ENCODE measurements at regions not wholly inside any gene's neighbourhood (a gene's known extent, or its start where the extent isn't known, plus 50 kb on each side); places are given as distances from the start of the nearest gene placed in this dataset.

DNA sequence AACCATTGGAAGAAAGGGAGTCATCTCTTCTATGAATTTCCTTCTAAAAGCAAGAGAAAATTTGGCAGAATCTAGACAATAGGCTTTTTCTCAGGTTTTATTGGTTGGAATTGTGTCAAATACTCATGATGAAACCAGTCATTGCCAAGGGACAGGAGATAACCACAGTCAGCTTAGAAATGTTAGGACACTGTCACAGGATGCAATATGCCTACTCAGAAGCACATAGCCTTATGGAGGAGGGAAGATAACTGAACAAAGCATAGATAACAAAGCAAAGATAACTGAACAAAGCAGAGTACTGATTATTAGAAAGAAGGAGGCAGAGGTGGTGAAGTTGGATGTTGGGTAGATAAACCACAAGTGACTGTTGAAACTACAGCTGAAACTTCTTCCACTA is 303.5 kb upstream of the PDGFD start:
- H3K36me3 ChIP-seq = no peaks in the 10 kb centered on the region
- TF ChIP-seq POLR2A (IDR thresholded peaks at IDR 0.05; ENCODE audit: low read depth) = no peak
- TF ChIP-seq EP300 (IDR thresholded peaks at IDR 0.05) = no peak
- TF ChIP-seq POLR2AphosphoS5 (IDR thresholded peaks at IDR 0.05) = no peak
- TF ChIP-seq, protein P1, sequence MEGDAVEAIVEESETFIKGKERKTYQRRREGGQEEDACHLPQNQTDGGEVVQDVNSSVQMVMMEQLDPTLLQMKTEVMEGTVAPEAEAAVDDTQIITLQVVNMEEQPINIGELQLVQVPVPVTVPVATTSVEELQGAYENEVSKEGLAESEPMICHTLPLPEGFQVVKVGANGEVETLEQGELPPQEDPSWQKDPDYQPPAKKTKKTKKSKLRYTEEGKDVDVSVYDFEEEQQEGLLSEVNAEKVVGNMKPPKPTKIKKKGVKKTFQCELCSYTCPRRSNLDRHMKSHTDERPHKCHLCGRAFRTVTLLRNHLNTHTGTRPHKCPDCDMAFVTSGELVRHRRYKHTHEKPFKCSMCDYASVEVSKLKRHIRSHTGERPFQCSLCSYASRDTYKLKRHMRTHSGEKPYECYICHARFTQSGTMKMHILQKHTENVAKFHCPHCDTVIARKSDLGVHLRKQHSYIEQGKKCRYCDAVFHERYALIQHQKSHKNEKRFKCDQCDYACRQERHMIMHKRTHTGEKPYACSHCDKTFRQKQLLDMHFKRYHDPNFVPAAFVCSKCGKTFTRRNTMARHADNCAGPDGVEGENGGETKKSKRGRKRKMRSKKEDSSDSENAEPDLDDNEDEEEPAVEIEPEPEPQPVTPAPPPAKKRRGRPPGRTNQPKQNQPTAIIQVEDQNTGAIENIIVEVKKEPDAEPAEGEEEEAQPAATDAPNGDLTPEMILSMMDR (IDR thresholded peaks at IDR 0.05) = no peak
- intact Hi-C loops (cut with DNase I) = no loop called here
- H3K4me3 ChIP-seq = no peak overlapping the region
- DNase-seq (ENCODE audit: extremely low spot score) = no peak
- no peak overlapping the region for H3K27ac ChIP-seq (replicated peaks in 1 of 4)
- H3K27me3 ChIP-seq = no peaks in the 10 kb centered on the region
- H3K4me1 ChIP-seq = no peaks in the 10 kb centered on the region
- H3K9me3 ChIP-seq = no peaks in the 10 kb centered on the region

DNA sequence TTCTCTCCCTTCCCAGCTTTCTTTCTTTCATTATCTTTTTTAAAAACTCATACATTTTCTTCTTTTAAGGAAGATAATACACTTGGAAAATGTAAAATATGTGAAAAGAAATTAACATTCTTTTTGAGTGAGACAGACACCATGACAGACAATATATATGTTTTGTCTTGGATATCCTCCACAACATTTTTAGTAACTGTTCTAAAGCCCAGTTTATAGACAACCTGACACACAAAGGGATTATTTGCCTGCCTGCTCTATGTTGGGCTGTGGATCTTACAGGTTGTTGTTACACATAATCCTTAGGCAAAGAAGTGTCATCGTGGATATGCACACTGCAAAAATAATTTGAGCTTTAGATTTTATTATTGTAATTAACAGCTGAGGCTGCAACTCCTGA is 301.4 kb upstream of the PDGFD start:
- Histone ChIP-seq H3K36me3 (no peaks in the 10 kb centered on the region), H3K4me3 (no peak overlapping the region), H3K9me3 (no peaks in the 10 kb centered on the region), H3K27ac (replicated peaks in 1 of 4) (no peak overlapping the region), H3K27me3 (no peaks in the 10 kb centered on the region), H3K4me1 (no peaks in the 10 kb centered on the region)
- no peak for DNase-seq (ENCODE audit: extremely low spot score)
- 52% methylated on average over 1 of the region's 1 CpG for WGBS
- intact Hi-C loops (cut with DNase I) = no loop called here
- TF ChIP-seq EP300 (IDR thresholded peaks at IDR 0.05) = no peak
- no peak for TF ChIP-seq POLR2AphosphoS5 (IDR thresholded peaks at IDR 0.05)
- TF ChIP-seq POLR2A (IDR thresholded peaks at IDR 0.05; ENCODE audit: low read depth) = no peak
- TF ChIP-seq, protein P1 (IDR thresholded peaks at IDR 0.05) = no peak

DNA sequence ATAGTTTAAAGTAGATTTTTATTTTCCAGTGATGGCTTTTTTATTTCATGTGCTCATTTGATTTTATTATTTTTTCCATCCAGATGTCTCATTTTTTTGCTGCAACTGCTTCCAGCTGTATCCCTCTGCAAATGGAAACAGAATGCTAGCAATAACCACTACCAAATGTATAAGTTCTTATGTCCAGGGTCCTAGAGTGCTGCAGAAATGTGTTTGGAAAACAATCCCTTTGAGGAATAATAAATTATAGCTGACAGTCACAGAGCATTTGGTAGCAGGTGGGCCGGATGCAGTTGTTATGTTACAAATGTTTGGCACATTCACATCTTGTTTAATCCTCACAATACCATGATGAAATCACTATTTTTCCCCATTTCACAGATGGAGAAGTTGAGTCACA is 300.7 kb upstream of the PDGFD start:
- Histone ChIP-seq H3K27ac (replicated peaks in 1 of 4) (no peak overlapping the region), H3K36me3 (no peaks in the 10 kb centered on the region), H3K4me3 (no peak overlapping the region), H3K4me1 (no peaks in the 10 kb centered on the region), H3K27me3 (no peaks in the 10 kb centered on the region), H3K9me3 (no peaks in the 10 kb centered on the region)
- TF ChIP-seq EP300 (IDR thresholded peaks at IDR 0.05) = no peak
- TF ChIP-seq POLR2A (IDR thresholded peaks at IDR 0.05; ENCODE audit: low read depth) = no peak
- no peak for TF ChIP-seq POLR2AphosphoS5 (IDR thresholded peaks at IDR 0.05)
- TF ChIP-seq, protein P1 (IDR thresholded peaks at IDR 0.05) = no peak
- intact Hi-C loops (cut with DNase I) = no loop called here
- no peak for DNase-seq (ENCODE audit: extremely low spot score)
- WGBS = 50% methylated on average over 1 of the region's 1 CpG

DNA sequence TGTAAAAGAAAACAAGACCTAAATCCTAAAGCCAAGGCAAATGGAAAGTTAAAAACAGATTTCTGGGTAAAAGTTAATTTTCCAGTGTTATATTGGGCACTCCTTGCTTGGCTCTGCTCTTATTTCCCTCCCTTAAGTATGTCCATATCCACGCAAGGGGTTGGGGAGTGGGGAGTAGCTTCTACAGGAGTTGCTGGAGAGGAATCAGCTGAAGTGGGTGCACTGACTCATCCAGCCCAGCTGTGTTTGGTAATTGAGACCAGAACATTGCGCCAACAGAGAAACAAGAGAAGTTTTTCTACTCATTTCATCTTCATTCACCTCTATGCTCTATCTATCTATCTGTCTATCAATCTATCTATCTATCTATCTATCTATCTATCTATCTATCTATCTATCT is 298.4 kb upstream of the PDGFD start:
- Histone ChIP-seq H3K9me3 (no peaks in the 10 kb centered on the region), H3K4me1 (no peaks in the 10 kb centered on the region), H3K27ac (replicated peaks in 1 of 4) (no peak overlapping the region), H3K4me3 (no peak overlapping the region), H3K36me3 (no peaks in the 10 kb centered on the region), H3K27me3 (no peaks in the 10 kb centered on the region)
- 69% methylated on average over 2 of the region's 2 CpGs for whole genome bisulfite sequencing
- TF ChIP-seq, protein P1 (IDR thresholded peaks at IDR 0.05) = no peak
- no peak for TF ChIP-seq POLR2A (IDR thresholded peaks at IDR 0.05; ENCODE audit: low read depth)
- TF ChIP-seq EP300 (IDR thresholded peaks at IDR 0.05) = no peak
- no peak for TF ChIP-seq POLR2AphosphoS5 (IDR thresholded peaks at IDR 0.05)
- DNase-seq (ENCODE audit: extremely low spot score) = no peak
- intact Hi-C loops (cut with DNase I) = no loop called here

DNA sequence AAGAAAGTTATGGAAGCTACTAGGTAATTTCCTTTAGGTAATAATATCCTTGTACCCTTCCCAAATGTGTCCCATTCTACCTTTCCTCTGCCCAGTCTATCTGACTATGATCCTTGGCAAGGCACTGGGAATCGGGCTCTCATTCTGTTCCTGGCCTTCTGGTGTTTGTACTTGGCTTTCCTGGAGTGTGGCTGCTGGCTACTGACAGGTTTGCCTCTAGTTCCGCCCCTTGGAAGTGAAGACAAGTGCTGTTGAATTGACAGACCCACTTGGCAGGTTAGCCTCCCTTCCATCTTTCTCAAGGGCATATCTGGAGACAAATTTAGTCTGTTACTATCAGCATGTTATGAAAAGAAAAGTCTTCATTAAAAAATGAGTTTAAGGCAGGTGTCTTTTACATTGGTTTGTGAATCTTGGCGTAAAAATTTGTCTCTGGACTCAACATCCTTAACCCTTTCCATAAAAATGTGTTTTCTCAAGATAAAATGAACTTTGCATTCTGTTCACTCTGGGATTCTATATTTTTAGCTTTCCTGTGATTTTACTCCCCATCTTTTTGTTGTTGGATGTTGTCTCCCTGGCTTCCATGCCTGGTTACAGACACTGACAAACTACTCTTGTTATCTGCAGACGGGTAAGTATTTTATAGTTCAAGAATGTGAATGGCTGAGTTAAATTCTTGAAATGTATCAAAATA is 287.4 kb upstream of the PDGFD start:
- Histone ChIP-seq H3K27ac (replicated peaks in 1 of 4) (no peak overlapping the region), H3K4me3 (no peak overlapping the region), H3K9me3 (no peaks in the 10 kb centered on the region), H3K4me1 (peaks cover 0 to 6% (median 2%) of the 10 kb centered on the region in 4 donors), H3K27me3 (no peaks in the 10 kb centered on the region), H3K36me3 (no peaks in the 10 kb centered on the region)
- intact Hi-C loops (cut with DNase I) = no loop called here
- WGBS = 59% methylated on average over 4 of the region's 4 CpGs
- no peak for DNase-seq (ENCODE audit: extremely low spot score)
- TF ChIP-seq, protein P1 (IDR thresholded peaks at IDR 0.05) = no peak
- no peak for TF ChIP-seq POLR2A (IDR thresholded peaks at IDR 0.05; ENCODE audit: low read depth)
- no peak for TF ChIP-seq EP300 (IDR thresholded peaks at IDR 0.05)
- TF ChIP-seq POLR2AphosphoS5 (IDR thresholded peaks at IDR 0.05) = no peak

Measured in esophagus muscularis mucosa (tissue), 4 donors.